ENCODE measurements at regions not wholly inside any gene's neighbourhood (a gene's known extent, or its start where the extent isn't known, plus 50 kb on each side); places are given as distances from the start of the nearest gene placed in this dataset.

GRCh38 chr15:53843869-53844569 is 84.6 kb upstream of the WDR72 start:
- Histone ChIP-seq H3K27ac (ENCODE audit: low read length) (no peak overlapping the region), H3K9me3 (ENCODE audit: control insufficient read depth in 1 of 2, low read length in 2 of 2) (no peaks in the 10 kb centered on the region), H3K4me3 (ENCODE audit: low read depth in 1 of 2, low read length in 2 of 2) (no peak overlapping the region), H3K4me1 (ENCODE audit: control insufficient read depth in 1 of 2, insufficient read depth in 2 of 2, low read length in 2 of 2) (no peaks in the 10 kb centered on the region), H3K27me3 (ENCODE audit: low read depth, low read length) (no peaks in the 10 kb centered on the region), H3K36me3 (ENCODE audit: control insufficient read depth in 1 of 2, insufficient read depth in 2 of 2, low read length in 2 of 2) (no peaks in the 10 kb centered on the region)

GRCh38 chr15:53843166-53843565 is 83.7 kb upstream of the WDR72 start:
- no peaks in the 10 kb centered on the region for H3K4me1 ChIP-seq (ENCODE audit: control insufficient read depth in 1 of 2, insufficient read depth in 2 of 2, low read length in 2 of 2)
- H3K27ac ChIP-seq (ENCODE audit: low read length), result no peak overlapping the region
- no peaks in the 10 kb centered on the region for H3K27me3 ChIP-seq (ENCODE audit: low read depth, low read length)
- no peaks in the 10 kb centered on the region for H3K36me3 ChIP-seq (ENCODE audit: control insufficient read depth in 1 of 2, insufficient read depth in 2 of 2, low read length in 2 of 2)
- H3K4me3 ChIP-seq (ENCODE audit: low read depth in 1 of 2, low read length in 2 of 2), result no peak overlapping the region
- no peaks in the 10 kb centered on the region for H3K9me3 ChIP-seq (ENCODE audit: control insufficient read depth in 1 of 2, low read length in 2 of 2)

- Histone ChIP-seq H3K27me3 (ENCODE audit: low read depth, low read length) (no peaks in the 10 kb centered on the region), H3K9me3 (ENCODE audit: control insufficient read depth in 1 of 2, low read length in 2 of 2) (no peaks in the 10 kb centered on the region), H3K4me3 (ENCODE audit: low read depth in 1 of 2, low read length in 2 of 2) (no peak overlapping the region), H3K27ac (ENCODE audit: low read length) (no peak overlapping the region), H3K36me3 (ENCODE audit: control insufficient read depth in 1 of 2, insufficient read depth in 2 of 2, low read length in 2 of 2) (no peaks in the 10 kb centered on the region), H3K4me1 (ENCODE audit: control insufficient read depth in 1 of 2, insufficient read depth in 2 of 2, low read length in 2 of 2) (peaks cover 0 to 5% of the 10 kb centered on the region in 2 donors)
Measured at GRCh38 chr15:53841651-53842050, 82.2 kb upstream of the WDR72 start.

- no peaks in the 10 kb centered on the region for H3K36me3 ChIP-seq (ENCODE audit: control insufficient read depth in 1 of 2, insufficient read depth in 2 of 2, low read length in 2 of 2)
- peaks cover 0 to 5% of the 10 kb centered on the region in 2 donors for H3K4me1 ChIP-seq (ENCODE audit: control insufficient read depth in 1 of 2, insufficient read depth in 2 of 2, low read length in 2 of 2)
- H3K27me3 ChIP-seq (ENCODE audit: low read depth, low read length), result no peaks in the 10 kb centered on the region
- H3K4me3 ChIP-seq (ENCODE audit: low read depth in 1 of 2, low read length in 2 of 2), result no peak overlapping the region
- no peak overlapping the region for H3K27ac ChIP-seq (ENCODE audit: low read length)
- no peaks in the 10 kb centered on the region for H3K9me3 ChIP-seq (ENCODE audit: control insufficient read depth in 1 of 2, low read length in 2 of 2)
Measured at GRCh38 chr15:53840681-53841080, 81.2 kb upstream of the WDR72 start.

- Histone ChIP-seq H3K27ac (ENCODE audit: low read length) (no peak overlapping the region), H3K4me1 (ENCODE audit: control insufficient read depth in 1 of 2, insufficient read depth in 2 of 2, low read length in 2 of 2) (peaks cover 0 to 14% of the 10 kb centered on the region in 2 donors), H3K4me3 (ENCODE audit: low read depth in 1 of 2, low read length in 2 of 2) (no peak overlapping the region), H3K9me3 (ENCODE audit: control insufficient read depth in 1 of 2, low read length in 2 of 2) (no peaks in the 10 kb centered on the region), H3K36me3 (ENCODE audit: control insufficient read depth in 1 of 2, insufficient read depth in 2 of 2, low read length in 2 of 2) (no peaks in the 10 kb centered on the region), H3K27me3 (ENCODE audit: low read depth, low read length) (no peaks in the 10 kb centered on the region)
Measured at GRCh38 chr15:53837263-53837662, 77.8 kb upstream of the WDR72 start.

- H3K4me3 ChIP-seq (ENCODE audit: low read depth in 1 of 2, low read length in 2 of 2), result no peak overlapping the region
- peaks cover 0 to 17% of the 10 kb centered on the region in 2 donors for H3K4me1 ChIP-seq (ENCODE audit: control insufficient read depth in 1 of 2, insufficient read depth in 2 of 2, low read length in 2 of 2)
- no peak overlapping the region for H3K27ac ChIP-seq (ENCODE audit: low read length)
- H3K27me3 ChIP-seq (ENCODE audit: low read depth, low read length), result no peaks in the 10 kb centered on the region
- H3K9me3 ChIP-seq (ENCODE audit: control insufficient read depth in 1 of 2, low read length in 2 of 2), result no peaks in the 10 kb centered on the region
- no peaks in the 10 kb centered on the region for H3K36me3 ChIP-seq (ENCODE audit: control insufficient read depth in 1 of 2, insufficient read depth in 2 of 2, low read length in 2 of 2)
Measured at GRCh38 chr15:53836618-53837017, 77.2 kb upstream of the WDR72 start.

GRCh38 chr15:53835309-53835708 is 75.8 kb upstream of the WDR72 start:
- no peaks in the 10 kb centered on the region for H3K36me3 ChIP-seq (ENCODE audit: control insufficient read depth in 1 of 2, insufficient read depth in 2 of 2, low read length in 2 of 2)
- no peaks in the 10 kb centered on the region for H3K27me3 ChIP-seq (ENCODE audit: low read depth, low read length)
- H3K4me1 ChIP-seq (ENCODE audit: control insufficient read depth in 1 of 2, insufficient read depth in 2 of 2, low read length in 2 of 2), result peaks cover 0 to 17% of the 10 kb centered on the region in 2 donors
- no peaks in the 10 kb centered on the region for H3K9me3 ChIP-seq (ENCODE audit: control insufficient read depth in 1 of 2, low read length in 2 of 2)
- H3K4me3 ChIP-seq (ENCODE audit: low read depth in 1 of 2, low read length in 2 of 2), result no peak overlapping the region
- H3K27ac ChIP-seq (ENCODE audit: low read length), result no peak overlapping the region

GRCh38 chr15:53834214-53834613 is 74.8 kb upstream of the WDR72 start:
- Histone ChIP-seq H3K4me1 (ENCODE audit: control insufficient read depth in 1 of 2, insufficient read depth in 2 of 2, low read length in 2 of 2) (peaks cover 0 to 17% of the 10 kb centered on the region in 2 donors), H3K36me3 (ENCODE audit: control insufficient read depth in 1 of 2, insufficient read depth in 2 of 2, low read length in 2 of 2) (no peaks in the 10 kb centered on the region), H3K27ac (ENCODE audit: low read length) (no peak overlapping the region)

GRCh38 chr15:53833134-53833624 is 73.7 kb upstream of the WDR72 start:
- Histone ChIP-seq H3K9me3 (ENCODE audit: control insufficient read depth in 1 of 2, low read length in 2 of 2) (no peaks in the 10 kb centered on the region), H3K27ac (ENCODE audit: low read length) (no peak overlapping the region), H3K4me1 (ENCODE audit: control insufficient read depth in 1 of 2, insufficient read depth in 2 of 2, low read length in 2 of 2) (peaks cover 0 to 17% of the 10 kb centered on the region in 2 donors), H3K36me3 (ENCODE audit: control insufficient read depth in 1 of 2, insufficient read depth in 2 of 2, low read length in 2 of 2) (no peaks in the 10 kb centered on the region), H3K27me3 (ENCODE audit: low read depth, low read length) (no peaks in the 10 kb centered on the region), H3K4me3 (ENCODE audit: low read depth in 1 of 2, low read length in 2 of 2) (no peak overlapping the region)

More at GRCh38 chr15:53834214-53834613, 74.8 kb upstream of the WDR72 start:
- no peak overlapping the region for H3K4me3 ChIP-seq (ENCODE audit: low read depth in 1 of 2, low read length in 2 of 2)
- H3K27me3 ChIP-seq (ENCODE audit: low read depth, low read length), result no peaks in the 10 kb centered on the region
- no peaks in the 10 kb centered on the region for H3K9me3 ChIP-seq (ENCODE audit: control insufficient read depth in 1 of 2, low read length in 2 of 2)

GRCh38 chr15:53831907-53832770 is 72.7 kb upstream of the WDR72 start:
- Histone ChIP-seq H3K27ac (ENCODE audit: low read length) (no peak overlapping the region), H3K4me1 (ENCODE audit: control insufficient read depth in 1 of 2, insufficient read depth in 2 of 2, low read length in 2 of 2) (peaks cover 0 to 13% of the 10 kb centered on the region in 2 donors), H3K9me3 (ENCODE audit: control insufficient read depth in 1 of 2, low read length in 2 of 2) (no peaks in the 10 kb centered on the region)

GRCh38 chr15:53830707-53831386 is 71.4 kb upstream of the WDR72 start:
- no peak overlapping the region for H3K27ac ChIP-seq (ENCODE audit: low read length)
- no peaks in the 10 kb centered on the region for H3K27me3 ChIP-seq (ENCODE audit: low read depth, low read length)
- H3K4me1 ChIP-seq (ENCODE audit: control insufficient read depth in 1 of 2, insufficient read depth in 2 of 2, low read length in 2 of 2), result peaks cover 0 to 13% of the 10 kb centered on the region in 2 donors
- H3K4me3 ChIP-seq (ENCODE audit: low read depth in 1 of 2, low read length in 2 of 2), result no peak overlapping the region
- H3K9me3 ChIP-seq (ENCODE audit: control insufficient read depth in 1 of 2, low read length in 2 of 2), result no peaks in the 10 kb centered on the region
- H3K36me3 ChIP-seq (ENCODE audit: control insufficient read depth in 1 of 2, insufficient read depth in 2 of 2, low read length in 2 of 2), result no peaks in the 10 kb centered on the region

More at GRCh38 chr15:53831907-53832770, 72.7 kb upstream of the WDR72 start:
- no peaks in the 10 kb centered on the region for H3K36me3 ChIP-seq (ENCODE audit: control insufficient read depth in 1 of 2, insufficient read depth in 2 of 2, low read length in 2 of 2)
- no peak overlapping the region for H3K4me3 ChIP-seq (ENCODE audit: low read depth in 1 of 2, low read length in 2 of 2)
- H3K27me3 ChIP-seq (ENCODE audit: low read depth, low read length), result no peaks in the 10 kb centered on the region

Measured in muscle layer of duodenum (tissue), 2 donors.